Prostate gland (tissue), 2 donors: ENCODE measurements at regions not wholly inside any gene's neighbourhood (a gene's known extent, or its start where the extent isn't known, plus 50 kb on each side); places are given as distances from the start of the nearest gene placed in this dataset.

Experiments used
- POLR2A ChIP-seq: fragments of 450-650 bp; IDR thresholded peaks from one replicate; pipeline ENCODE4 v1.6.1; 2016; ENCODE audit warnings: antibody characterized with exemption, mild to moderate bottlenecking
- POLR2AphosphoS5 ChIP-seq: sonication (generic); formaldehyde crosslinking; IDR thresholded peaks from one replicate; pipeline ENCODE4 v1.6.1; 2017; ENCODE audit warnings: antibody characterized with exemption
- TF ChIP-seq, protein P1 (sequence below), 4 experiments: fragments of 200-600 bp in 2 of 4; fragments of 450-650 bp in 2 of 4; sonication (generic) in 2 of 4; IDR thresholded peaks; 1 replicate in 3 of 4; 2 replicates in 1 of 4; pipeline ENCODE4 v1.5.1; 2016 to 2019; ENCODE audit warnings: antibody characterized with exemption in 4 of 4, mild to moderate bottlenecking in 2 of 4, moderate library complexity in 2 of 4

DNA sequence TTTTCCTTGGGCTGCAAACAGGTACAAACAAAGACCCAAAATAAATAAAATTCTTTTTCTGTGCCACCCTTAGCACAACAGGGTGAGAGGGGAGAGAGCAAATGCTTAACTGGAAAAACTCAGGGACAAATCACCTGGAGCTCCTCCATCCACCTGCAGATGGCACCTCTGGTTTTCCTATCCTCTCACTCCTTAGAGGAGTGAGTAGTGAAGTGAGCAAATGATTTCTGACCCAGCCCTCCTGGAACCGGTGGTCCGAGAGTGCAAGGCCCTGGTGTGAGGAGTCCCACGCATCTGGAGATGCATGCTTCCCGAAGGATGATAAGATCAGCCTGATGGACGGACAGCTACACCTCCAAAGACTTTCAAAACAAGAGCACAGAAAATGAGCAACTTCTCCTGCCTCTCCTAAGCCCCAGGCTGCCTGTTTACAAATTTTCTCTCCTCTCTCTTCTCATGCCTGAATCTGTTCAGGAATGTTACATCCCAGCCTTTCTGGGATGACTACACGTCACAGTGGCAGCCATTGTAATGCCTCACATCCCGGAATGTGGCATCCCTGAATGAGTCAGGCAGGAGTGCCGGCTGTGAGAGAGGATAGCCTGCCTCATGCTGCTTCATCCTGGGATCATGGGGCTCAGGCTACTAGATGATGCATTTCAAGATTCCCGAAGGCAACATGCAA is 86.4 kb downstream of the ADRB2 start:
- TF ChIP-seq, protein P1, sequence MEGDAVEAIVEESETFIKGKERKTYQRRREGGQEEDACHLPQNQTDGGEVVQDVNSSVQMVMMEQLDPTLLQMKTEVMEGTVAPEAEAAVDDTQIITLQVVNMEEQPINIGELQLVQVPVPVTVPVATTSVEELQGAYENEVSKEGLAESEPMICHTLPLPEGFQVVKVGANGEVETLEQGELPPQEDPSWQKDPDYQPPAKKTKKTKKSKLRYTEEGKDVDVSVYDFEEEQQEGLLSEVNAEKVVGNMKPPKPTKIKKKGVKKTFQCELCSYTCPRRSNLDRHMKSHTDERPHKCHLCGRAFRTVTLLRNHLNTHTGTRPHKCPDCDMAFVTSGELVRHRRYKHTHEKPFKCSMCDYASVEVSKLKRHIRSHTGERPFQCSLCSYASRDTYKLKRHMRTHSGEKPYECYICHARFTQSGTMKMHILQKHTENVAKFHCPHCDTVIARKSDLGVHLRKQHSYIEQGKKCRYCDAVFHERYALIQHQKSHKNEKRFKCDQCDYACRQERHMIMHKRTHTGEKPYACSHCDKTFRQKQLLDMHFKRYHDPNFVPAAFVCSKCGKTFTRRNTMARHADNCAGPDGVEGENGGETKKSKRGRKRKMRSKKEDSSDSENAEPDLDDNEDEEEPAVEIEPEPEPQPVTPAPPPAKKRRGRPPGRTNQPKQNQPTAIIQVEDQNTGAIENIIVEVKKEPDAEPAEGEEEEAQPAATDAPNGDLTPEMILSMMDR (IDR thresholded peaks at IDR 0.05), result peak in 3 of 4 experiments; percentile 22 to 57 (median 54)
- TF ChIP-seq POLR2AphosphoS5 (peak; percentile 3), POLR2A (no peak)
